PC-9 (cell line): ENCODE measurements at regions not wholly inside any gene's neighbourhood (a gene's known extent, or its start where the extent isn't known, plus 50 kb on each side); places are given as distances from the start of the nearest gene placed in this dataset.

Experiments used
- BruUV-seq: library from RNA; stranded (reverse); fragments of 400-500 nt; replicated peaks from 2 replicates; lab custom pipeline; 2021; lab: Mats Ljungman, UMichigan
- CTCF ChIA-PET: fragments of 300-600 bp; sonication (Branson Sonifier 250); formaldehyde crosslinking; loops from one replicate; lab custom pipeline; 2022; ENCODE audit warnings: antibody characterized with exemption; lab: Charles Lee
- POLR2A ChIA-PET: fragments of 300-600 bp; sonication (Branson Sonifier 250); formaldehyde crosslinking; loops from one replicate; lab custom pipeline; 2022; ENCODE audit warnings: antibody characterized with exemption; ENCODE audit not compliant: unreplicated experiment; lab: Charles Lee
- DNase-seq, 2 experiments: peaks; one replicate each; pipeline versions ENCODE4 v3.0.0 to v3.0.0-alpha.2; 2015 to 2022; ENCODE audit warnings: mixed read lengths in 1 of 2
- H2AFZ ChIP-seq: fragments of 200-600 bp; sonication (generic); 2 replicates; pipeline ENCODE4 v1.8.1; 2017; ENCODE audit warnings: antibody characterized with exemption
- H3F3A ChIP-seq: fragments of 200-600 bp; sonication (generic); 2 replicates; pipeline ENCODE4 v1.8.1; 2017; ENCODE audit warnings: antibody characterized with exemption, mild to moderate bottlenecking, low read depth; ENCODE audit not compliant: insufficient read depth
- H3K27ac ChIP-seq: fragments of 200-600 bp; sonication (generic); 2 replicates; pipeline ENCODE4 v1.6.1; 2016; ENCODE audit warnings: mixed run types
- H3K27me3 ChIP-seq: fragments of 200-600 bp; sonication (generic); 2 replicates; pipeline ENCODE4 v1.6.1; 2016; ENCODE audit warnings: low read depth, mixed run types; ENCODE audit not compliant: insufficient read depth
- H3K36me3 ChIP-seq: fragments of 200-600 bp; sonication (generic); 2 replicates; pipeline ENCODE4 v1.6.1; 2016; ENCODE audit warnings: low read depth, mixed run types
- H3K4me1 ChIP-seq: fragments of 200-600 bp; sonication (generic); replicated peaks from 2 replicates; pipeline ENCODE4 v1.6.1; 2016; ENCODE audit warnings: mixed run types; ENCODE audit not compliant: insufficient read depth
- H3K4me2 ChIP-seq: fragments of 200-600 bp; sonication (generic); 2 replicates; pipeline ENCODE4 v1.6.1; 2017; ENCODE audit warnings: mixed run types
- H3K4me3 ChIP-seq: fragments of 200-600 bp; sonication (generic); 2 replicates; pipeline ENCODE4 v1.6.1; 2016; ENCODE audit warnings: mixed run types
- H3K79me2 ChIP-seq: fragments of 200-600 bp; sonication (generic); 2 replicates; pipeline ENCODE4 v1.6.1; 2017; ENCODE audit warnings: low read depth, mixed run types
- H3K9me2 ChIP-seq: fragments of 200-600 bp; sonication (generic); 2 replicates; pipeline ENCODE4 v1.8.1; 2017; ENCODE audit warnings: mild to moderate bottlenecking; ENCODE audit not compliant: insufficient read depth
- H3K9me3 ChIP-seq: fragments of 200-600 bp; sonication (generic); 2 replicates; pipeline ENCODE4 v1.8.1; 2016; ENCODE audit warnings: low read depth; ENCODE audit not compliant: insufficient read depth
- H4K20me1 ChIP-seq: fragments of 200-600 bp; sonication (generic); 2 replicates; pipeline ENCODE4 v1.8.1; 2017; ENCODE audit not compliant: insufficient read depth
- CTCF ChIP-seq: fragments of 200-600 bp; sonication (generic); conservative IDR thresholded peaks from 2 replicates; pipeline ENCODE4 v1.6.1; 2017; ENCODE audit warnings: mixed run types, antibody characterized with exemption, mild to moderate bottlenecking, moderate library complexity
- EZH2 ChIP-seq: fragments of 200-600 bp; sonication (generic); IDR thresholded peaks from 2 replicates; pipeline ENCODE4 v1.8.0; 2017; ENCODE audit warnings: antibody characterized with exemption, low read depth
- intact Hi-C: fragments of 100-400 bp; cut with micrococcal nuclease; formaldehyde crosslinking; loops from one replicate; pipeline ENCODE4 v1.10.0; 2022; ENCODE audit not compliant: unreplicated experiment

GRCh38 chr7:68384581-68384980, 1213.7 kb upstream of the AUTS2 start:
- H3K79me2 ChIP-seq = no peaks in the 10 kb centered on the region
- no peaks in the 10 kb centered on the region for H3F3A ChIP-seq
- no peaks in the 10 kb centered on the region for H3K36me3 ChIP-seq
- H3K4me1 ChIP-seq = no peaks in the 10 kb centered on the region
- H3K27me3 ChIP-seq = no peaks in the 10 kb centered on the region
- no TSS peak for BruUV-seq
- peaks cover 8% of the 10 kb centered on the region; the same call in 1 of the 2 replicates for H3K9me3 ChIP-seq
- H3K9me2 ChIP-seq = no peaks in the 10 kb centered on the region
- TF ChIP-seq CTCF = no peak
- TF ChIP-seq EZH2 = no peak
- H3K4me2 ChIP-seq = no peak overlapping the region
- no peaks in the 10 kb centered on the region for H4K20me1 ChIP-seq
- POLR2A ChIA-PET = no interaction called here
- H3K4me3 ChIP-seq = no peak overlapping the region
- DNase-seq = no peak
- CTCF ChIA-PET = no interaction called here
- no peak overlapping the region for H2AFZ ChIP-seq
- H3K27ac ChIP-seq = no peak overlapping the region
- intact Hi-C loops = no loop called here

DNA sequence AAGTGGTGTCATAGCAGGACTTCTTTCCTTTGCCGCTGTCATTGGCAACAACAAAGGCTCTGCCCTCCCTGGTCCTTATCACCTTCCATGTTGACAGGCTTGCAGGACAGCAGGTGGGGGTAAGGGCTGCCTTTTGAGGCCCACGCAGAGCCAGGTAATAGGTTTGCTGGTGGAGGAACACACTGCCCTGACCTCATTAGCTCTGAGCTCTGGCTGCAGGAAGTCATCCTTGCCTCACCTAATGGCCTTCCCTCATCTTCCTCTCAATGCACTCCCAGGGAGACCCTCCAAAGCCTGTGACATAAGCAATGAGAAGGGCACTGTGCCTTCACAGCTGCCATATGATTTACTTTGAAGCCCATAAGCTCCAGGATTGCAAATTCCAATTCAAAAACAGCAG, 1205.2 kb upstream of the AUTS2 start:
- Histone ChIP-seq H3K4me2 (no peak overlapping the region), H3K27me3 (no peaks in the 10 kb centered on the region), H3K27ac (no peak overlapping the region), H3K9me2 (no peaks in the 10 kb centered on the region), H3K4me3 (no peak overlapping the region), H3K79me2 (no peaks in the 10 kb centered on the region), H2AFZ (no peak overlapping the region), H4K20me1 (no peaks in the 10 kb centered on the region), H3F3A (no peaks in the 10 kb centered on the region), H3K9me3 (peaks cover 4% of the 10 kb centered on the region; the same call in 1 of the 2 replicates), H3K4me1 (no peaks in the 10 kb centered on the region), H3K36me3 (no peaks in the 10 kb centered on the region)
- DNase-seq = no peak
- ChIA-PET POLR2A (no interaction called here), CTCF (no interaction called here)
- intact Hi-C loops = no loop called here
- BruUV-seq = no TSS peak
- TF ChIP-seq CTCF = no peak
- no peak for TF ChIP-seq EZH2

DNA sequence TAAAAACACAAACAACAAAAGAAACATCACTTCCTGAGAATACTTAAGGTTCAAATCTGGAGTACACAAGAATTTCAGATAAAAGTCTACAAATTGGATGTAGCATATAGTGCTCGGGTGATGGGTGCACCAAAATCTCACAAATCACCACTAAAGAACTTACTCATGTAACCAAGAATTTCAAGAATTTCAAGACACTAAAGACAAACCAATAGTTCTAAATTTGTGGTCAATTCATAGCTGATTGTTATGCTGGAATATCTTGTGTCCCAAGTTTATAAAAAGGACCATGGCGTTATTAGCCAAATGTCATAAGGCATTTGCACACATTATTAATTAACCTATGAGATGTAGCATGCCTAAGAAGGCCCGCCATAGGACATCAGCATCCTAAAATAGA, 1204.1 kb upstream of the AUTS2 start:
- TF ChIP-seq CTCF (no peak), EZH2 (no peak)
- BruUV-seq = no TSS peak
- no peaks in the 10 kb centered on the region for H3F3A ChIP-seq
- H3K36me3 ChIP-seq = no peaks in the 10 kb centered on the region
- H3K4me3 ChIP-seq = no peak overlapping the region
- no peak for DNase-seq
- H3K4me2 ChIP-seq = no peak overlapping the region
- no peak overlapping the region for H2AFZ ChIP-seq
- H3K9me2 ChIP-seq = no peaks in the 10 kb centered on the region
- intact Hi-C loops = no loop called here
- ChIA-PET CTCF (no interaction called here), POLR2A (no interaction called here)
- no peaks in the 10 kb centered on the region for H4K20me1 ChIP-seq
- no peaks in the 10 kb centered on the region for H3K27me3 ChIP-seq
- H3K4me1 ChIP-seq = no peaks in the 10 kb centered on the region
- no peak overlapping the region for H3K27ac ChIP-seq
- peaks cover 4% of the 10 kb centered on the region; the same call in 1 of the 2 replicates for H3K9me3 ChIP-seq
- H3K79me2 ChIP-seq = no peaks in the 10 kb centered on the region
